Loucy (cell line): ENCODE measurements at regions not wholly inside any gene's neighbourhood (a gene's known extent, or its start where the extent isn't known, plus 50 kb on each side); places are given as distances from the start of the nearest gene placed in this dataset.

Experiments used
- H2AFZ ChIP-seq: fragments of 200-600 bp; sonication (generic); 2 replicates; pipeline ENCODE4 v1.6.0; 2016; ENCODE audit warnings: antibody characterized with exemption, mild to moderate bottlenecking, low read length, moderate library complexity
- H3F3A ChIP-seq: fragments of 200-600 bp; 2 replicates; pipeline ENCODE4 v1.6.0; 2016; ENCODE audit warnings: antibody characterized with exemption, low read depth, mild to moderate bottlenecking
- H3K27me3 ChIP-seq: fragments of 200-600 bp; sonication (generic); 2 replicates; pipeline ENCODE4 v1.6.1; 2014; ENCODE audit warnings: low read length, mild to moderate bottlenecking; ENCODE audit not compliant: insufficient read depth, poor library complexity, severe bottlenecking
- H3K36me3 ChIP-seq: fragments of 200-600 bp; sonication (generic); 2 replicates; pipeline ENCODE4 v1.6.1; 2016; ENCODE audit warnings: low read length; ENCODE audit not compliant: insufficient read depth
- H3K4me1 ChIP-seq: fragments of 200-600 bp; sonication (generic); 2 replicates; pipeline ENCODE4 v1.5.1; 2014; ENCODE audit warnings: low read length, mild to moderate bottlenecking; ENCODE audit not compliant: insufficient read depth, poor library complexity, severe bottlenecking
- H3K4me2 ChIP-seq: fragments of 200-600 bp; sonication (generic); 2 replicates; pipeline ENCODE4 v1.6.0; 2014; ENCODE audit warnings: antibody characterized with exemption, low read length, low read depth, mild to moderate bottlenecking; ENCODE audit not compliant: poor library complexity, severe bottlenecking
- H3K4me3 ChIP-seq: fragments of 200-600 bp; sonication (generic); 2 replicates; pipeline ENCODE4 v1.5.1; 2014; ENCODE audit warnings: low read length, mild to moderate bottlenecking, mixed read lengths; ENCODE audit not compliant: poor library complexity, severe bottlenecking
- H3K79me2 ChIP-seq: fragments of 200-600 bp; sonication (generic); 2 replicates; pipeline ENCODE4 v1.6.1; 2014; ENCODE audit warnings: low read length; ENCODE audit not compliant: insufficient read depth
- H3K9ac ChIP-seq: fragments of 200-600 bp; sonication (generic); 2 replicates; pipeline ENCODE4 v1.6.0; 2014; ENCODE audit warnings: mild to moderate bottlenecking, low read depth, low read length, moderate library complexity; ENCODE audit not compliant: poor library complexity, severe bottlenecking
- H3K9me2 ChIP-seq: fragments of 200-600 bp; sonication (generic); replicated peaks from 2 replicates; pipeline ENCODE4 v1.6.1; 2016; ENCODE audit warnings: low read depth, low read length, mixed read lengths
- H3K9me3 ChIP-seq: fragments of 200-600 bp; sonication (generic); 2 replicates; pipeline ENCODE4 v1.6.1; 2014; ENCODE audit warnings: mild to moderate bottlenecking, antibody characterized with exemption, low read length, low read depth; ENCODE audit not compliant: insufficient read depth
- H4K20me1 ChIP-seq: fragments of 200-600 bp; sonication (generic); 2 replicates; pipeline ENCODE4 v1.6.0; 2014; ENCODE audit warnings: antibody characterized with exemption, low read length, mild to moderate bottlenecking; ENCODE audit not compliant: insufficient read depth, poor library complexity, severe bottlenecking
- CTCF ChIP-seq: fragments of 200-600 bp; sonication (generic); conservative IDR thresholded peaks from 2 replicates; pipeline ENCODE4 v1.5.1; 2014; ENCODE audit warnings: mild to moderate bottlenecking, antibody characterized with exemption, low read length
- EZH2phosphoT487 ChIP-seq: fragments of 200-600 bp; IDR thresholded peaks from 2 replicates; pipeline ENCODE4 v1.6.1; 2018; ENCODE audit warnings: antibody characterized with exemption, mild to moderate bottlenecking, moderate library complexity, borderline replicate concordance

GRCh38 chr9:8256880-8257279 is 457.3 kb upstream of the DMAC1 start:
- Histone ChIP-seq H3K9me2 (no peaks in the 10 kb centered on the region), H3K36me3 (no peaks in the 10 kb centered on the region), H2AFZ (no peak overlapping the region), H3K4me1 (no peaks in the 10 kb centered on the region), H3F3A (no peaks in the 10 kb centered on the region), H3K4me2 (no peak overlapping the region), H3K27me3 (no peaks in the 10 kb centered on the region), H3K9me3 (no peaks in the 10 kb centered on the region), H3K79me2 (no peaks in the 10 kb centered on the region), H3K9ac (no peak overlapping the region), H3K4me3 (no peak overlapping the region), H4K20me1 (no peaks in the 10 kb centered on the region)
- TF ChIP-seq EZH2phosphoT487 (no peak), CTCF (no peak)

DNA sequence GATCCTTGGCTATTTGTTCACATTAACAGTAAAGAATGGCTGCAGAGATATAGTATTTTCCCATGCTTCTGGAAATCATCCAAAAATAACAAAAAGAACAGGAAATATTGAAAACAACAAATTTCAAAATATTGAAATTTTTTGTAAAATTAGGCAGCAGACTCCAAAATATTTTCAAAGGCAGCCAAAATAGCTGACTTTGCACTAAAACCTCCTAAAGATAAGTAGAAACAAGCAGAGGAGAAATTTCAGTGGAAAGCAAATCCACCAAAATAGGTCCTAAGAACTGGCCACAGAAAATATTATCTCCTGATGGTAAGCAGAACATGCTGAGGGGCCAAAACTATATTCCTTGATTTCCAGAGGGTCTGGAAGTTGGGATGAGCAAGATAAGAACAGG is 456.3 kb upstream of the DMAC1 start:
- H3K4me2 ChIP-seq, result no peak overlapping the region
- no peaks in the 10 kb centered on the region for H3K27me3 ChIP-seq
- no peaks in the 10 kb centered on the region for H3K79me2 ChIP-seq
- no peak overlapping the region for H3K9ac ChIP-seq
- no peaks in the 10 kb centered on the region for H3K36me3 ChIP-seq
- no peaks in the 10 kb centered on the region for H3K9me2 ChIP-seq
- no peaks in the 10 kb centered on the region for H3K4me1 ChIP-seq
- H4K20me1 ChIP-seq, result no peaks in the 10 kb centered on the region
- H3K4me3 ChIP-seq, result no peak overlapping the region
- no peak overlapping the region for H2AFZ ChIP-seq
- TF ChIP-seq CTCF (no peak), EZH2phosphoT487 (no peak)
- H3F3A ChIP-seq, result no peaks in the 10 kb centered on the region
- H3K9me3 ChIP-seq, result no peaks in the 10 kb centered on the region

DNA sequence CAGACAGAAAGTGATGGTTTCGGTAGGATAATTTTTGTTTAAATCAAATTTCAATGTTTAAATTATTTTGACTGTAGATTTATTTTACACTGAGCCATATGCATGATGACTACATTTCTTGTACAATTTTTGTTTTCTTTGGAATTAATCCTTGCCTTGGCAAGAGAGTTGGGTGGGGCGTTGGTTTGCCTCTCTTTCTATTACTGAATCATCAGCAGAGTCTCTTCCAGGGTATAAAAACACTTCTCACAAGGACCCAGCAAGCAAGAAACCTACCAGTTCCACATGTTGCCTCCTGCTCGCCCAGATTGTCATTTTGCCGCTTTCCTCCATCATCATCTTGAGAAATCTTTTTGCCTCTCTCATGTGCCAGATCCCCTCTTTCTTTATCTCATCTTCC is 455.0 kb upstream of the DMAC1 start:
- no peaks in the 10 kb centered on the region for H3K9me3 ChIP-seq
- H3K27me3 ChIP-seq, result no peaks in the 10 kb centered on the region
- H3K4me3 ChIP-seq, result no peak overlapping the region
- H3K36me3 ChIP-seq, result no peaks in the 10 kb centered on the region
- H4K20me1 ChIP-seq, result no peaks in the 10 kb centered on the region
- no peak overlapping the region for H3K9ac ChIP-seq
- no peak overlapping the region for H3K4me2 ChIP-seq
- H3K79me2 ChIP-seq, result no peaks in the 10 kb centered on the region
- H3K4me1 ChIP-seq, result no peaks in the 10 kb centered on the region
- H2AFZ ChIP-seq, result no peak overlapping the region
- H3F3A ChIP-seq, result no peaks in the 10 kb centered on the region
- no peaks in the 10 kb centered on the region for H3K9me2 ChIP-seq
- TF ChIP-seq CTCF (no peak), EZH2phosphoT487 (no peak)
